ENCODE measurements at regions not wholly inside any gene's neighbourhood (a gene's known extent, or its start where the extent isn't known, plus 50 kb on each side); places are given as distances from the start of the nearest gene placed in this dataset.

- Histone ChIP-seq H3K79me2 (ENCODE audit: control insufficient read depth, insufficient read depth, low read length) (no peaks in the 10 kb centered on the region), H3K27me3 (replicated peaks in 1 of 4; ENCODE audit: control extremely low read depth in 1 of 4, control insufficient read depth in 3 of 4, insufficient read depth in 4 of 4, low read length in 3 of 4) (peaks cover 0 to 4% (median 0%) of the 10 kb centered on the region in 4 experiments), H3K4me1 (ENCODE audit: control insufficient read depth in 2 of 2, insufficient read depth in 2 of 2, low read length in 2 of 2) (no peaks in the 10 kb centered on the region), H3K9me3 (ENCODE audit: control extremely low read depth in 1 of 3, control insufficient read depth in 2 of 3, insufficient read depth in 1 of 3, low read length in 2 of 3) (no peaks in the 10 kb centered on the region), H3K27ac (ENCODE audit: low read length in 2 of 2) (no peak overlapping the region), H3K4me3 (ENCODE audit: control extremely low read depth in 1 of 5, extremely low read depth in 1 of 5, insufficient read depth in 1 of 5, low read depth in 2 of 5, low read length in 4 of 5) (no peak overlapping the region), H3K9ac (ENCODE audit: low read length) (no peak overlapping the region), H2AFZ (ENCODE audit: insufficient read depth, low read depth, low read length, poor library complexity, severe bottlenecking) (no peak overlapping the region), H3K36me3 (replicated peaks in 1 of 2; ENCODE audit: control extremely low read depth in 1 of 2, control insufficient read depth in 1 of 2, extremely low read depth in 1 of 2, insufficient read depth in 2 of 2, low read length in 1 of 2) (no peaks in the 10 kb centered on the region), H4K20me1 (ENCODE audit: control insufficient read depth, insufficient read depth, low read length, poor library complexity, severe bottlenecking) (no peaks in the 10 kb centered on the region), H3K4me2 (replicated peaks; ENCODE audit: low read depth, low read length, poor library complexity, severe bottlenecking) (no peak overlapping the region)
- Mint-ChIP-seq H3K4me1 (no peaks in the 10 kb centered on the region), H3K9me3 (ENCODE audit: insufficient read depth) (no peaks in the 10 kb centered on the region), H3K4me3 (no peak overlapping the region), H3K27ac (no peak overlapping the region), H3K27me3 (no peaks in the 10 kb centered on the region)
- ChIA-PET POLR2A (no interaction called here), CTCF (no interaction called here)
- TF ChIP-seq EZH2 (IDR thresholded peaks at IDR 0.05; ENCODE audit: borderline replicate concordance, insufficient read depth, low read depth, low read length, poor library complexity, severe bottlenecking) (no peak), CTCF (IDR thresholded peaks at IDR 0.05) (no peak)
- ATAC-seq (ENCODE audit: low read depth) (no peak), DNase-seq (no peak)
- intact Hi-C loops (cut with micrococcal nuclease) = no loop called here
- WGBS (ENCODE audit: insufficient coverage) = 98% methylated on average over 5 of the region's 10 CpGs
These were observed 379.0 kb downstream of the THBS2 start for GRCh38 chr6:168874637-168875036.

- ChIA-PET POLR2A (no interaction called here), CTCF (no interaction called here)
- intact Hi-C loops (cut with micrococcal nuclease) = no loop called here
- Histone ChIP-seq H3K36me3 (replicated peaks in 1 of 2; ENCODE audit: control extremely low read depth in 1 of 2, control insufficient read depth in 1 of 2, extremely low read depth in 1 of 2, insufficient read depth in 2 of 2, low read length in 1 of 2) (no peaks in the 10 kb centered on the region), H3K9ac (ENCODE audit: low read length) (no peak overlapping the region), H2AFZ (ENCODE audit: insufficient read depth, low read depth, low read length, poor library complexity, severe bottlenecking) (no peak overlapping the region), H3K9me3 (ENCODE audit: control extremely low read depth in 1 of 3, control insufficient read depth in 2 of 3, insufficient read depth in 1 of 3, low read length in 2 of 3) (no peaks in the 10 kb centered on the region), H3K4me3 (ENCODE audit: control extremely low read depth in 1 of 5, extremely low read depth in 1 of 5, insufficient read depth in 1 of 5, low read depth in 2 of 5, low read length in 4 of 5) (no peak overlapping the region), H4K20me1 (ENCODE audit: control insufficient read depth, insufficient read depth, low read length, poor library complexity, severe bottlenecking) (no peaks in the 10 kb centered on the region), H3K27me3 (replicated peaks in 1 of 4; ENCODE audit: control extremely low read depth in 1 of 4, control insufficient read depth in 3 of 4, insufficient read depth in 4 of 4, low read length in 3 of 4) (peaks cover 0 to 4% (median 0%) of the 10 kb centered on the region in 4 experiments), H3K4me1 (ENCODE audit: control insufficient read depth in 2 of 2, insufficient read depth in 2 of 2, low read length in 2 of 2) (no peaks in the 10 kb centered on the region), H3K79me2 (ENCODE audit: control insufficient read depth, insufficient read depth, low read length) (no peaks in the 10 kb centered on the region), H3K27ac (ENCODE audit: low read length in 2 of 2) (no peak overlapping the region), H3K4me2 (replicated peaks; ENCODE audit: low read depth, low read length, poor library complexity, severe bottlenecking) (no peak overlapping the region)
- peaks cover 3% of the 10 kb centered on the region for H3K27me3 Mint-ChIP-seq
- no peaks in the 10 kb centered on the region for H3K9me3 Mint-ChIP-seq (ENCODE audit: insufficient read depth)
- no peak for DNase-seq
- no peak for ATAC-seq (ENCODE audit: low read depth)
- TF ChIP-seq EZH2 (IDR thresholded peaks at IDR 0.05; ENCODE audit: borderline replicate concordance, insufficient read depth, low read depth, low read length, poor library complexity, severe bottlenecking) (no peak), CTCF (IDR thresholded peaks at IDR 0.05) (no peak)
- 95% methylated on average over 36 of the region's 38 CpGs for WGBS (ENCODE audit: insufficient coverage)
- H3K4me1 Mint-ChIP-seq = no peaks in the 10 kb centered on the region
- H3K27ac Mint-ChIP-seq = no peak overlapping the region
- H3K4me3 Mint-ChIP-seq = no peak overlapping the region
These were observed 380.1 kb downstream of the THBS2 start for GRCh38 chr6:168873278-168874190.

Measured in B cell (primary cell).